ENCODE measurements at regions not wholly inside any gene's neighbourhood (a gene's known extent, or its start where the extent isn't known, plus 50 kb on each side); places are given as distances from the start of the nearest gene placed in this dataset.

GRCh38 chr2:16115291-16115690, 174.9 kb downstream of the MYCN start:
- no peaks in the 10 kb centered on the region for H3K27me3 Mint-ChIP-seq
- H3K9me3 Mint-ChIP-seq = no peaks in the 10 kb centered on the region
- H3K4me1 Mint-ChIP-seq (ENCODE audit: unreplicated experiment) = peaks cover 16% of the 10 kb centered on the region
- no peak for TF ChIP-seq CTCF (conservative IDR thresholded peaks at IDR 0.05)
- DNase-seq (ENCODE audit: extremely low spot score, unreplicated experiment) = no peak
- H3K36me3 Mint-ChIP-seq = no peaks in the 10 kb centered on the region
- no peak overlapping the region for H3K27ac Mint-ChIP-seq
- no peak overlapping the region for H3K4me3 Mint-ChIP-seq

DNA sequence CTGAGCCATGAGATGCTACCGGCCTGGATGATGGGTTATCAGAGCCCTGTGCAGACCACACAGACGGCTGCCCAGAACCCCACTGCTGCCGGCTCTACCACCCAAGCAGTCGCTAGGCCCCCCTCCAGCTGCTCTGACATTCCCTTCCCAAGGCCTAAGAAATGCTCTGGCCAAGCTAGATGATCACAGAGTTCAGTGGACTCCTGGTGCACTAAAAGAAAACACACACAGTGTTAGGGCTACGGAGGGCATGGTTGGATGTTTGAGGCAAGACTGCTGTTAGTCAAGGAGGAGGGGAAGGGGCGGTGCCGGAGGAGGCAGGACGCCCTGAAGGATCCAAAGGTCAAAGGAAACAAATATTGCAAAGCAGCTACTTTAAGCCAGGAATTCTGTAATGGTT, 174.5 kb downstream of the MYCN start:
- Mint-ChIP-seq H3K9me3 (no peaks in the 10 kb centered on the region), H3K27ac (no peak overlapping the region), H3K4me1 (ENCODE audit: unreplicated experiment) (peaks cover 21% of the 10 kb centered on the region), H3K4me3 (no peak overlapping the region), H3K27me3 (no peaks in the 10 kb centered on the region), H3K36me3 (no peaks in the 10 kb centered on the region)
- no peak for DNase-seq (ENCODE audit: extremely low spot score, unreplicated experiment)
- TF ChIP-seq CTCF (conservative IDR thresholded peaks at IDR 0.05) = no peak

DNA sequence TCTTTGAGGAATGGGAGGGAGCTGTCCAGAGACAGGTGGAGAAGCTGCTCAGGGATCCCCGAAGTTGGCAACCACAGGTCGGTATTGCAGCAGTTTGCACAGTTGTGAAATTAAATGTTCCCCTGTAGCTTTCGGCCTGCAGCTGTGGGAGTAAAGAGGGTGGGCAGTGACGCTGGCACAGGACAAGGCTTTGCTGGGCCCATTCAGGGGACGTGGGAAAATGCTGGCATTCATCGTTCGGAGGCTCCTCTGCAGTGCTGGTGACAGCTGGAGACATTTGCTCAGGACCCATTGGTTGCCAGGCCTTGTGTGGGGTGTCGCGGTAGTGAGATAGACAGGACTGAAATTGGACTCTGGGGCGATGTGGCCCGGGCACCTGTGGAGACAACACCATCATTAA, 173.7 kb downstream of the MYCN start:
- no peaks in the 10 kb centered on the region for H3K9me3 Mint-ChIP-seq
- no peaks in the 10 kb centered on the region for H3K36me3 Mint-ChIP-seq
- H3K4me1 Mint-ChIP-seq (ENCODE audit: unreplicated experiment) = peaks cover 22% of the 10 kb centered on the region
- DNase-seq (ENCODE audit: extremely low spot score, unreplicated experiment) = no peak
- no peaks in the 10 kb centered on the region for H3K27me3 Mint-ChIP-seq
- no peak for TF ChIP-seq CTCF (conservative IDR thresholded peaks at IDR 0.05)
- H3K4me3 Mint-ChIP-seq = no peak overlapping the region
- H3K27ac Mint-ChIP-seq = no peak overlapping the region

GRCh38 chr2:16113568-16113967, 173.2 kb downstream of the MYCN start:
- Mint-ChIP-seq H3K27ac (no peak overlapping the region), H3K9me3 (no peaks in the 10 kb centered on the region), H3K36me3 (no peaks in the 10 kb centered on the region), H3K4me1 (ENCODE audit: unreplicated experiment) (peaks cover 22% of the 10 kb centered on the region), H3K4me3 (no peak overlapping the region), H3K27me3 (no peaks in the 10 kb centered on the region)
- TF ChIP-seq CTCF (conservative IDR thresholded peaks at IDR 0.05) = no peak
- no peak for DNase-seq (ENCODE audit: extremely low spot score, unreplicated experiment)

DNA sequence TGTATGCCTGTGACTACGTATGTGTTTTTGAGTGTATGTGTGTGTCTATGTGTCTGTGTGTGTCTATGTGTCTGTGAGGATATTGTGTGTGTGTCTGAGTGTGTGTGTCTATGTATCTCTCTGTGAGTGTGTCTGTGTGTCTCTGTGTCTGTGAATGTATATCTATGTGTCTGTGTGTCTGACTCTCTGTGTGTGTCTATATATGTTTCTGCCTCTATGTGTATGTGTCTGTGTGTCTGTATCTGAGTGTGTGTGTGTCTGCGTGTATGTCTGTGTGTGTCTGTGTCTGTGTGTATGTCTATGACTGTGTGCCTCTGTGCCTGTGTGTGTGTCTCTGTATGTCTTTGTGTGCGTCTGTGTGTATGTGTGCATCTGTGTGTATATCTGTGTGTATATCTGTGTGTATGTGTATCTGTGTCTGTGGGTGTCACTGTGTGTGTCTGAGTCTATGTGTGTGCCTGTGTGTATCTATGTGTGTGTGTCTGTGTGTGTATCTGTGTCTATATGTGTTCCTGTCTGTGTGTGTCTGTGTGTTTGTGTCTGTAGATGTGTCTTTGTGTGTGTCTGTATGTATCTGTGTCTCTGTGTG, 172.7 kb downstream of the MYCN start:
- no peaks in the 10 kb centered on the region for H3K27me3 Mint-ChIP-seq
- TF ChIP-seq CTCF (conservative IDR thresholded peaks at IDR 0.05) = no peak
- DNase-seq (ENCODE audit: extremely low spot score, unreplicated experiment) = no peak
- H3K36me3 Mint-ChIP-seq = no peaks in the 10 kb centered on the region
- no peak overlapping the region for H3K4me3 Mint-ChIP-seq
- H3K27ac Mint-ChIP-seq = no peak overlapping the region
- H3K9me3 Mint-ChIP-seq = no peaks in the 10 kb centered on the region
- peaks cover 22% of the 10 kb centered on the region for H3K4me1 Mint-ChIP-seq (ENCODE audit: unreplicated experiment)

Measured in type B pancreatic cell (in vitro differentiated cells).